Trophoblast cell (in vitro differentiated cells and primary cell): ENCODE measurements at regions not wholly inside any gene's neighbourhood (a gene's known extent, or its start where the extent isn't known, plus 50 kb on each side); places are given as distances from the start of the nearest gene placed in this dataset.
"Not testable (repeated sequence)": the region's sequence is repeated elsewhere in the genome, so short reads cannot be mapped to it uniquely, and the experiment has no call there.

Source experiments
- DNase-seq, 2 donors: peaks; one replicate each; pipeline ENCODE4 v3.0.0-alpha.2; 2016
- H2AFZ ChIP-seq: 2 replicates; pipeline ENCODE4 v1.6.1; 2013; ENCODE audit warnings: low read length, moderate library complexity, mild to moderate bottlenecking; ENCODE audit not compliant: insufficient read depth, poor library complexity
- H2AK5ac ChIP-seq: 2 replicates; pipeline ENCODE4 v1.6.1; 2013; ENCODE audit warnings: mild to moderate bottlenecking, low read length
- H2BK120ac ChIP-seq: 2 replicates; pipeline ENCODE4 v1.6.1; 2013; ENCODE audit warnings: low read length, mild to moderate bottlenecking, moderate library complexity; ENCODE audit not compliant: insufficient read depth, poor library complexity
- H2BK12ac ChIP-seq: 2 replicates; pipeline ENCODE4 v1.6.1; 2013; ENCODE audit warnings: mild to moderate bottlenecking, low read length, moderate library complexity
- H2BK5ac ChIP-seq: 2 replicates; pipeline ENCODE4 v1.6.1; 2013; ENCODE audit warnings: low read length, low read depth, moderate library complexity, mild to moderate bottlenecking; ENCODE audit not compliant: poor library complexity
- H3K14ac ChIP-seq: 2 replicates; pipeline ENCODE4 v1.6.1; 2013; ENCODE audit warnings: mild to moderate bottlenecking, low read length
- H3K18ac ChIP-seq: 2 replicates; pipeline ENCODE4 v1.6.1; 2013; ENCODE audit warnings: mild to moderate bottlenecking, low read length
- H3K23ac ChIP-seq: 2 replicates; pipeline ENCODE4 v1.6.1; 2013; ENCODE audit warnings: low read length
- H3K27ac ChIP-seq: 2 replicates; pipeline ENCODE4 v1.5.1; 2013; ENCODE audit warnings: low read depth, mild to moderate bottlenecking, inconsistent platforms, low read length, moderate library complexity
- H3K27me3 ChIP-seq: 2 replicates; pipeline ENCODE4 v1.6.1; 2013; ENCODE audit warnings: inconsistent platforms, mild to moderate bottlenecking, low read length, moderate library complexity; ENCODE audit not compliant: insufficient read depth
- H3K36me3 ChIP-seq, 2 experiments: 1 replicate in 1 of 2; 2 replicates in 1 of 2; pipeline ENCODE4 v1.6.1; 2013; ENCODE audit warnings: low read length in 2 of 2, mild to moderate bottlenecking in 2 of 2, moderate library complexity in 1 of 2; ENCODE audit not compliant: insufficient read depth in 2 of 2, control insufficient read depth in 1 of 2
- H3K4ac ChIP-seq: 2 replicates; pipeline ENCODE4 v1.6.1; 2013; ENCODE audit warnings: low read depth, mild to moderate bottlenecking, low read length, moderate library complexity
- H3K4me1 ChIP-seq, 2 experiments: 1 replicate in 1 of 2; 2 replicates in 1 of 2; pipeline ENCODE4 v1.6.1; 2013; ENCODE audit warnings: low read length in 2 of 2, mild to moderate bottlenecking in 2 of 2, moderate library complexity in 1 of 2; ENCODE audit not compliant: insufficient read depth in 2 of 2, control insufficient read depth in 1 of 2
- H3K4me2 ChIP-seq: 2 replicates; pipeline ENCODE4 v1.6.1; 2013; ENCODE audit warnings: inconsistent platforms, mild to moderate bottlenecking, low read length, moderate library complexity
- H3K4me3 ChIP-seq: 2 replicates; pipeline ENCODE4 v1.5.1; 2013; ENCODE audit warnings: mild to moderate bottlenecking, low read depth, low read length, inconsistent platforms
- H3K79me1 ChIP-seq: one replicate; pipeline ENCODE4 v1.6.1; 2013; ENCODE audit warnings: low read length
- H3K79me2 ChIP-seq: 2 replicates; pipeline ENCODE4 v1.6.1; 2013; ENCODE audit warnings: low read length, mild to moderate bottlenecking; ENCODE audit not compliant: control insufficient read depth, insufficient read depth, poor library complexity
- H3K9ac ChIP-seq: 2 replicates; pipeline ENCODE4 v1.6.1; 2013; ENCODE audit warnings: mild to moderate bottlenecking, low read length
- H3K9me3 ChIP-seq: 2 replicates; pipeline ENCODE4 v1.6.1; 2013; ENCODE audit warnings: low read depth, mild to moderate bottlenecking, control low read depth, inconsistent platforms, low read length; ENCODE audit not compliant: insufficient read depth
- H4K12ac ChIP-seq: 2 replicates; pipeline ENCODE4 v1.6.1; 2013; ENCODE audit warnings: low read depth, mild to moderate bottlenecking, low read length, moderate library complexity
- H4K8ac ChIP-seq: 2 replicates; pipeline ENCODE4 v1.6.1; 2013; ENCODE audit warnings: low read depth, mild to moderate bottlenecking, low read length, moderate library complexity
- H4K91ac ChIP-seq: one replicate; pipeline ENCODE4 v1.6.1; 2013; ENCODE audit warnings: low read depth, mild to moderate bottlenecking, low read length, moderate library complexity
- WGBS: extraction: QIAGEN DNeasy Blood & Tissue Kit; methylation state at CpG from one replicate; pipeline ENCODE4 v1.1.7; 2013; ENCODE audit warnings: missing lambda C conversion rate; ENCODE audit not compliant: insufficient read length, insufficient coverage; ENCODE audit errors: extremely low coverage; 5-methylcytosine and 5-hydroxymethylcytosine counted together

DNA sequence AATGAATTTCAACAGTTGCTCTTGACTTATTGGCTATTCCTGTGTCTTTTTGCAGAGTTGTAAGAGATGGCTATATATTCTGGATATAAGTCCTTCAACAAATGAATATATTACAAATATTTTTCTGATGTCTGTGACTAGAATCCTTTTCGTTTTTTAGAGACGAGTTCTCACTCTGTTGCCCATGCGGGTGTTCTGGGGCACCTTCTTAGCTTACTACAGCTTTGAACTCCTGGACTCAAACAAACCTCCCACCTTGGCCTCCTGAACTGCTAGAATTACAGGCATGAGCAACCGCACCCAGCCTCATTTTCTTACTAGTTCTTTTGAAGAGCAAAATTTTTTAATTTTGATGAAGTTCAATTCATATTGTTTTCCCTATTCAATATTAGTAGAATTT lies 287.8 kb downstream of the LIG4 start:
- no peak overlapping the region for H3K23ac ChIP-seq
- H2AFZ ChIP-seq: no peak overlapping the region
- peaks cover 3% of the 10 kb centered on the region for H3K9me3 ChIP-seq
- no peak overlapping the region for H2BK12ac ChIP-seq
- H3K4me2 ChIP-seq: no peak overlapping the region
- H3K14ac ChIP-seq: no peak overlapping the region
- no peaks in the 10 kb centered on the region for H3K27me3 ChIP-seq
- no peak overlapping the region for H3K9ac ChIP-seq
- no peaks in the 10 kb centered on the region for H3K79me1 ChIP-seq
- H3K4me3 ChIP-seq: no peak overlapping the region
- H4K8ac ChIP-seq: no peak overlapping the region
- H4K91ac ChIP-seq: no peak overlapping the region
- H3K27ac ChIP-seq: no peak overlapping the region
- no peak overlapping the region for H3K18ac ChIP-seq
- no peaks in the 10 kb centered on the region for H3K36me3 ChIP-seq
- no peak overlapping the region for H2AK5ac ChIP-seq
- no peak overlapping the region for H3K4ac ChIP-seq
- DNase-seq: no peak
- H3K79me2 ChIP-seq: no peaks in the 10 kb centered on the region
- WGBS: no CpG with 5 or more reads among the region's 4 CpGs
- no peak overlapping the region for H2BK5ac ChIP-seq
- no peak overlapping the region for H2BK120ac ChIP-seq
- H3K4me1 ChIP-seq: no peaks in the 10 kb centered on the region
- no peak overlapping the region for H4K12ac ChIP-seq

DNA sequence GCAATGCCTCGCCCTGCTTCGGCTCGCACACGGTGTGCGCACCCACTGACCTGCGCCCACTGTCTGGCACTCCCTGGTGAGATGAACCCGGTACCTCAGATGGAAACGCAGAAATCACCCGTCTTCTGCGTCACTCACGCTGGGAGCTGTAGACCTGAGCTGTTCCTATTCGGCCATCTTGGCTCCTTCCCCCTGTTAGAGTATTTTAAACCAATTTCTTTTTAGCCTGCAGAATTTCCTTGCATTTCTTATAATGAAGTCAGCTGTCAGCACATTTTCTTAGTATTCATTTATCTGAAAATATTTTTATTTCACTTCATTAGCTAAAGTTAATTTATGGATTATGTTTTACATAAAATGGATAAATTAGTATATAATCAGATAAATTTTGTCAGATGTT lies 288.8 kb downstream of the LIG4 start:
- not testable (repeated sequence) for H3K79me2 ChIP-seq, H3K4me2 ChIP-seq, H2BK5ac ChIP-seq, H2BK120ac ChIP-seq, H3K36me3 ChIP-seq, H3K4ac ChIP-seq, H3K27ac ChIP-seq, H3K4me1 ChIP-seq, H3K4me3 ChIP-seq, H3K9me3 ChIP-seq, H4K12ac ChIP-seq, H4K91ac ChIP-seq, H3K79me1 ChIP-seq, H3K18ac ChIP-seq, H2AK5ac ChIP-seq, H2BK12ac ChIP-seq, H2AFZ ChIP-seq, H3K9ac ChIP-seq, H3K14ac ChIP-seq, H3K27me3 ChIP-seq, H4K8ac ChIP-seq, DNase-seq, H3K23ac ChIP-seq
- WGBS: no CpG with 5 or more reads among the region's 12 CpGs

DNA sequence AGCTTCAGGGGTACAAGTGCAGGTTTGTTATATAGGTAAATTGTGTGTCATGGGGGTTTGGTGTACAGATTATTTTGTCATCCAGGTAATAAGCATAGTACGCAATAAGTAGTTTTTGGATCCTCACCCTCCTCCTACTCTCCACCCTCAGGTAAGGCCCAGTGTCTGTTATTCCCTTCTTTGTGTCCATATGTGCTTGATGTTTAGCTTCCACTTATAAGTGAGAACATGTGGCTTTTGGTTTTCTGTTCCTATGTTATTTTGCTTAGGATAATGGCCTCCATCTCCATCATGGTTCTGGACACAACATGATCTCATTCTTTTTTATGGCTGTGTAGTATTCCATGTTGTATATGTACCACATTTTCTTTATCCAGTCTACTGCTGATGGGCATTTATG lies 298.4 kb downstream of the LIG4 start:
- H3K79me1 ChIP-seq, H3K79me2 ChIP-seq, H4K12ac ChIP-seq, H4K8ac ChIP-seq, H2BK12ac ChIP-seq, H3K4ac ChIP-seq, H3K36me3 ChIP-seq, H2AFZ ChIP-seq, H3K4me3 ChIP-seq, H3K18ac ChIP-seq, H2BK5ac ChIP-seq, H2BK120ac ChIP-seq, H3K9me3 ChIP-seq, H4K91ac ChIP-seq, H3K27ac ChIP-seq, DNase-seq, H3K14ac ChIP-seq, H3K4me1 ChIP-seq, H3K27me3 ChIP-seq, H3K9ac ChIP-seq, H2AK5ac ChIP-seq, H3K23ac ChIP-seq, H3K4me2 ChIP-seq: not testable (repeated sequence)
- WGBS: no CpG with 5 or more reads among the region's 1 CpG

DNA sequence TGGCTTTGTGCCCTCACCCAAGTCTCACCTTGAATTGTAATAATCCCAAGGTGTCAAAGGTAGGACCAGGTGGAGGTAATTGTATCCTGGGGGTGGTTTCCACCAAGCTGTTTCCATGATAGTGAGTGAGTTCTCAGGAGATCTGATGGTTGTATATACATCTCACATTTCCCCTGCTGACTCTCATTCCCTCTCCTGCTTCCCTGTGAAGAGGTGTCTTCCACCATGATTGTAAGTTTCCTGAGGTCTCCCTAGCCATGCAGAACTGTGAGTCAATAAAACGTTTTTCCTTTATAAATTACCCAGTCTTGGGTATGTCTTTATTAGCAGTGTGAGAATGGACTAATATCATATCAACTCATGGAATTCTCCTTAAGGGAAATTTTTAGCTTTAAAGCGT lies 302.6 kb downstream of the LIG4 start:
- no peak for DNase-seq
- no peaks in the 10 kb centered on the region for H3K36me3 ChIP-seq
- no peaks in the 10 kb centered on the region for H3K79me2 ChIP-seq
- H3K4me2 ChIP-seq: no peak overlapping the region
- no peak overlapping the region for H3K4ac ChIP-seq
- no peaks in the 10 kb centered on the region for H3K27me3 ChIP-seq
- H2AK5ac ChIP-seq: no peak overlapping the region
- no peak overlapping the region for H3K14ac ChIP-seq
- H2BK12ac ChIP-seq: no peak overlapping the region
- H3K9me3 ChIP-seq: no peaks in the 10 kb centered on the region
- WGBS: no CpG with 5 or more reads among the region's 2 CpGs
- H2AFZ ChIP-seq: no peak overlapping the region
- no peak overlapping the region for H3K18ac ChIP-seq
- no peak overlapping the region for H2BK120ac ChIP-seq
- no peak overlapping the region for H2BK5ac ChIP-seq
- no peak overlapping the region for H3K9ac ChIP-seq
- no peak overlapping the region for H3K23ac ChIP-seq
- no peak overlapping the region for H4K12ac ChIP-seq
- H3K79me1 ChIP-seq: no peaks in the 10 kb centered on the region
- no peak overlapping the region for H4K91ac ChIP-seq
- H3K4me1 ChIP-seq: no peaks in the 10 kb centered on the region
- H3K27ac ChIP-seq: no peak overlapping the region
- H3K4me3 ChIP-seq: no peak overlapping the region
- H4K8ac ChIP-seq: no peak overlapping the region
